T-helper 1 cell treated with Interleukin-12 subunit alpha and Interleukin-12 subunit beta and Interleukin-4 antibody, amounts not matched to agents 30 ng/mL and 1 ng/mL, for 36 hours (primary cell): ENCODE measurements at regions not wholly inside any gene's neighbourhood (a gene's known extent, or its start where the extent isn't known, plus 50 kb on each side); places are given as distances from the start of the nearest gene placed in this dataset.

Experiments used
- intact Hi-C: fragments of 100-400 bp; cut with micrococcal nuclease; formaldehyde crosslinking; loops from one replicate; pipeline ENCODE4 v1.15.1; 2024

GRCh38 chr14:80146941-80147340 lies 64.4 kb downstream of the DIO2 start:
- intact Hi-C loops = no loop called here

- intact Hi-C loops = no loop called here
Measured at GRCh38 chr14:80136358-80136757, 74.9 kb downstream of the DIO2 start.

GRCh38 chr14:80135305-80136088 lies 75.8 kb downstream of the DIO2 start:
- intact Hi-C loops = no loop called here

- intact Hi-C loops = no loop called here
Measured at GRCh38 chr14:80134321-80134720, 77.0 kb downstream of the DIO2 start.

GRCh38 chr14:80133457-80133856 lies 77.8 kb downstream of the DIO2 start:
- intact Hi-C loops = no loop called here

GRCh38 chr14:80127466-80127865 lies 83.8 kb downstream of the DIO2 start:
- intact Hi-C loops = no loop called here

- intact Hi-C loops = no loop called here
Measured at GRCh38 chr14:80124794-80125193, 86.5 kb downstream of the DIO2 start.

GRCh38 chr14:80117876-80118275 lies 93.4 kb downstream of the DIO2 start:
- intact Hi-C loops = no loop called here

- intact Hi-C loops = no loop called here
Measured at GRCh38 chr14:80116157-80116556, 95.1 kb downstream of the DIO2 start.

GRCh38 chr14:80110721-80111120 lies 100.6 kb downstream of the DIO2 start:
- intact Hi-C loops = no loop called here

GRCh38 chr14:80109055-80109454 lies 102.2 kb downstream of the DIO2 start:
- intact Hi-C loops = no loop called here

- intact Hi-C loops = no loop called here
Measured at GRCh38 chr14:80108430-80108829, 102.9 kb downstream of the DIO2 start.

- intact Hi-C loops = no loop called here
Measured at GRCh38 chr14:80105488-80105994, 105.8 kb downstream of the DIO2 start.

GRCh38 chr14:80101835-80102234 lies 109.5 kb downstream of the DIO2 start:
- intact Hi-C loops = no loop called here

- intact Hi-C loops = no loop called here
Measured at GRCh38 chr14:80100681-80101080, 110.6 kb downstream of the DIO2 start.

- intact Hi-C loops = no loop called here
Measured at GRCh38 chr14:80095623-80096022, 115.7 kb downstream of the DIO2 start.

- intact Hi-C loops = no loop called here
Measured at GRCh38 chr14:80087411-80087810, 123.9 kb downstream of the DIO2 start.

GRCh38 chr14:80084196-80084595 lies 127.1 kb downstream of the DIO2 start:
- intact Hi-C loops = no loop called here

GRCh38 chr14:80080601-80081000 lies 130.7 kb downstream of the DIO2 start:
- intact Hi-C loops = no loop called here

GRCh38 chr14:80078501-80078900 lies 132.8 kb downstream of the DIO2 start:
- intact Hi-C loops = no loop called here

GRCh38 chr14:80077262-80077661 lies 134.0 kb downstream of the DIO2 start:
- intact Hi-C loops = no loop called here

GRCh38 chr14:80074900-80075574 lies 136.3 kb downstream of the DIO2 start:
- intact Hi-C loops = no loop called here

- intact Hi-C loops = no loop called here
Measured at GRCh38 chr14:80059041-80059440, 152.3 kb downstream of the DIO2 start.
